Common myeloid progenitor, CD34-positive (primary cell): ENCODE measurements at regions not wholly inside any gene's neighbourhood (a gene's known extent, or its start where the extent isn't known, plus 50 kb on each side); places are given as distances from the start of the nearest gene placed in this dataset.

Experiments used
- CTCF ChIA-PET: fragments of 350-600 bp; sonication (Branson Sonifier 250); formaldehyde crosslinking; loops from one replicate; lab custom pipeline; 2021; ENCODE audit warnings: antibody characterized with exemption; lab: Charles Lee
- POLR2A ChIA-PET: fragments of 350-600 bp; sonication (Branson Sonifier 250); formaldehyde crosslinking; loops from one replicate; lab custom pipeline; 2021; ENCODE audit warnings: antibody characterized with exemption; lab: Charles Lee
- DNase-seq, 3 donors: peaks; one replicate each; pipeline versions ENCODE4 v3.0.0 to v3.0.0-alpha.2; 2013
- H3K27ac ChIP-seq, 2 experiments: 1 replicate in 1 of 2; 2 replicates in 1 of 2; pipeline ENCODE4 v1.7.0; 2013; ENCODE audit warnings: inconsistent platforms in 2 of 2, low read length in 2 of 2, mild to moderate bottlenecking in 2 of 2, low read depth in 1 of 2, moderate library complexity in 1 of 2; ENCODE audit not compliant: severe bottlenecking in 2 of 2, insufficient read depth in 1 of 2, poor library complexity in 1 of 2
- H3K27me3 ChIP-seq, 5 experiments: replicated peaks in 2 of 5; 1 replicate in 3 of 5; 2 replicates in 2 of 5; pipeline versions ENCODE4 v1.6.1 to v1.7.0; 2013; ENCODE audit warnings: low read length in 4 of 5, mild to moderate bottlenecking in 2 of 5, moderate library complexity in 2 of 5, inconsistent platforms in 1 of 5; ENCODE audit not compliant: insufficient read depth in 5 of 5, control insufficient read depth in 4 of 5
- H3K36me3 ChIP-seq, 4 experiments: 1 replicate in 2 of 4; 2 replicates in 2 of 4; pipeline versions ENCODE4 v1.6.1 to v1.7.0; 2013; ENCODE audit warnings: low read length in 3 of 4, control low read depth in 1 of 4, mild to moderate bottlenecking in 1 of 4; ENCODE audit not compliant: control insufficient read depth in 4 of 4, insufficient read depth in 4 of 4
- H3K4me1 ChIP-seq, 4 experiments: 1 replicate in 3 of 4; 2 replicates in 1 of 4; pipeline versions ENCODE4 v1.6.1 to v1.7.1; 2013; ENCODE audit warnings: low read length in 3 of 4, mild to moderate bottlenecking in 3 of 4, control low read depth in 1 of 4, inconsistent platforms in 1 of 4, moderate library complexity in 1 of 4; ENCODE audit not compliant: control insufficient read depth in 4 of 4, insufficient read depth in 4 of 4; ENCODE audit errors: control extremely low read depth in 1 of 4
- H3K4me3 ChIP-seq, 7 experiments: 1 replicate in 4 of 7; 2 replicates in 3 of 7; pipeline versions ENCODE4 v1.5.1 to v1.7.0; 2013; ENCODE audit warnings: mild to moderate bottlenecking in 7 of 7, low read length in 6 of 7, moderate library complexity in 6 of 7, inconsistent platforms in 2 of 7, low read depth in 2 of 7, control low read depth in 1 of 7; ENCODE audit not compliant: insufficient read depth in 4 of 7, control insufficient read depth in 1 of 7; ENCODE audit errors: extremely low read depth in 1 of 7
- H3K9me3 ChIP-seq, 5 experiments: 1 replicate in 4 of 5; 2 replicates in 1 of 5; pipeline versions ENCODE4 v1.6.1 to v1.7.1; 2013; ENCODE audit warnings: low read length in 4 of 5, mild to moderate bottlenecking in 2 of 5, inconsistent platforms in 1 of 5, low read depth in 1 of 5, moderate library complexity in 1 of 5; ENCODE audit not compliant: control insufficient read depth in 4 of 5, insufficient read depth in 2 of 5; ENCODE audit errors: control extremely low read depth in 1 of 5
- whole genome bisulfite sequencing: methylation state at CpG from one replicate; pipeline ENCODE4 v1.1.5; 2013; ENCODE audit not compliant: insufficient coverage; 5-methylcytosine and 5-hydroxymethylcytosine counted together

GRCh38 chr10:81520688-81521087 lies 354.3 kb upstream of the NRG3 start:
- CTCF ChIA-PET = no interaction called here
- WGBS = 71% methylated on average over 1 of the region's 1 CpG
- H3K4me1 ChIP-seq = no peaks in the 10 kb centered on the region

GRCh38 chr10:81524467-81524866 lies 350.5 kb upstream of the NRG3 start:
- ChIA-PET CTCF (no interaction called here), POLR2A (no interaction called here)
- Histone ChIP-seq H3K9me3 (no peaks in the 10 kb centered on the region), H3K4me1 (no peaks in the 10 kb centered on the region), H3K27me3 (no peaks in the 10 kb centered on the region), H3K36me3 (no peaks in the 10 kb centered on the region), H3K27ac (no peak overlapping the region), H3K4me3 (no peak overlapping the region)
- DNase-seq = no peak
- WGBS = 83% methylated on average over 2 of the region's 2 CpGs

More at GRCh38 chr10:81520688-81521087, 354.3 kb upstream of the NRG3 start:
- no peak overlapping the region for H3K27ac ChIP-seq
- POLR2A ChIA-PET = no interaction called here
- H3K4me3 ChIP-seq = no peak overlapping the region
- no peaks in the 10 kb centered on the region for H3K36me3 ChIP-seq
- DNase-seq = no peak
- H3K27me3 ChIP-seq = no peaks in the 10 kb centered on the region
- H3K9me3 ChIP-seq = no peaks in the 10 kb centered on the region

- Histone ChIP-seq H3K4me3 (no peak overlapping the region), H3K27ac (no peak overlapping the region), H3K36me3 (no peaks in the 10 kb centered on the region), H3K9me3 (no peaks in the 10 kb centered on the region), H3K27me3 (no peaks in the 10 kb centered on the region), H3K4me1 (no peaks in the 10 kb centered on the region)
- no peak for DNase-seq
- ChIA-PET POLR2A (no interaction called here), CTCF (no interaction called here)
- no CpG with 5 or more reads among the region's 6 CpGs for WGBS
Measured at GRCh38 chr10:81532403-81532802, 342.6 kb upstream of the NRG3 start.

DNA sequence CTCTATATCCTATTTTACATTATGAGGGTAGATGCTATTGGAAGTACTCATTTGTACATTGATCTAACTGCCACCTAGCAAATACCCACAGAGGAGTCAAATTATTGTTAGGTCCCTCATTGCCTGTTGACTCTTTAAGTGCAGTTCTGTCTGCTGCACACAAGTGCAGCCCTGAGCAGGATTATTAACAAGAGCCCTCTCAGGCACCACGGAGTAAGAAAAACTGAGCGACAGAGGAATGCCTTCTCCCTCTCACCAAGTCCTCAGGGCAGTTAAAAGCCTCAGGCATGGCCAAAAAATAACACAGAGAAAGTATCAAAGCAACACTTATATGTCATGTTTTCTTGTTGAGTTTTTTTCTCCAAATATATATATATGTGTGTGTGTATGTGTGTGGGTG lies 340.0 kb upstream of the NRG3 start:
- no CpG with 5 or more reads among the region's 2 CpGs for WGBS
- H3K4me1 ChIP-seq = no peaks in the 10 kb centered on the region
- H3K36me3 ChIP-seq = no peaks in the 10 kb centered on the region
- DNase-seq = no peak
- ChIA-PET POLR2A (no interaction called here), CTCF (no interaction called here)
- H3K9me3 ChIP-seq = no peaks in the 10 kb centered on the region
- H3K4me3 ChIP-seq = no peak overlapping the region
- H3K27me3 ChIP-seq = no peaks in the 10 kb centered on the region
- no peak overlapping the region for H3K27ac ChIP-seq

DNA sequence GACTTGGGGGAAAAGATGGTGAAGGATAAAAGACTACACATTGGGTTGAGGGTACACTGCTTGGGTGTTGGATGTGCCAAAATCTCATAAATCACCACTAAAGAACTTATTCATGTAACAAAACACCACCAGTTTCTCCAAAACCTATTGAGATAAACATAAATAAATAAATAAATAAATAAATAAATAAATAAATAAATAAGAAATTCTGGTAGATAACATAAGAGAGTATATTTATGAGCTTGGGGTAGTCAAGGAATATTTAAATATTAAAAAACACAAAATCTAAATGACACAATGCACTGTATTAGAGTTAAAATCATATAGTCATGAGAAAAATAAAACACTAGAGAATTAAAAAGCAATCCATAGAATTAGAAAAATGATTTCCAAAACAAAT lies 333.5 kb upstream of the NRG3 start:
- Histone ChIP-seq H3K36me3 (no peaks in the 10 kb centered on the region), H3K9me3 (no peaks in the 10 kb centered on the region), H3K27ac (no peak overlapping the region), H3K4me3 (no peak overlapping the region), H3K27me3 (no peaks in the 10 kb centered on the region), H3K4me1 (no peaks in the 10 kb centered on the region)
- POLR2A ChIA-PET = no interaction called here
- CTCF ChIA-PET = no interaction called here
- DNase-seq = no peak

GRCh38 chr10:81546243-81546642 lies 328.8 kb upstream of the NRG3 start:
- Histone ChIP-seq H3K4me1 (no peaks in the 10 kb centered on the region), H3K36me3 (no peaks in the 10 kb centered on the region), H3K27me3 (no peaks in the 10 kb centered on the region), H3K9me3 (peaks cover 0 to 3% (median 0%) of the 10 kb centered on the region in 5 experiments), H3K27ac (no peak overlapping the region), H3K4me3 (no peak overlapping the region)
- 93% methylated on average over 5 of the region's 5 CpGs for WGBS
- POLR2A ChIA-PET = no interaction called here
- CTCF ChIA-PET = no interaction called here
- no peak for DNase-seq

GRCh38 chr10:81548160-81548559 lies 326.8 kb upstream of the NRG3 start:
- peaks cover 0 to 3% (median 1%) of the 10 kb centered on the region in 5 experiments for H3K9me3 ChIP-seq
- H3K27ac ChIP-seq = no peak overlapping the region
- no peak overlapping the region for H3K4me3 ChIP-seq
- no peaks in the 10 kb centered on the region for H3K36me3 ChIP-seq
- ChIA-PET POLR2A (no interaction called here), CTCF (no interaction called here)
- no peak for DNase-seq
- 88% methylated on average over 2 of the region's 3 CpGs for WGBS
- no peaks in the 10 kb centered on the region for H3K4me1 ChIP-seq
- H3K27me3 ChIP-seq = no peaks in the 10 kb centered on the region
